Lung (tissue), 11 donors: ENCODE measurements at regions not wholly inside any gene's neighbourhood (a gene's known extent, or its start where the extent isn't known, plus 50 kb on each side); places are given as distances from the start of the nearest gene placed in this dataset.

Source experiments
- ATAC-seq: fragments of 200-7000 bp; cut with Tn5 transposase; one replicate; pipeline ENCODE4 v1.9.1; 2020; ENCODE audit warnings: moderate number of reproducible peaks; ENCODE audit not compliant: insufficient read depth, low FRiP score
- DNase-seq, 3 donors: peaks; one replicate each; pipeline ENCODE4 v3.0.0-alpha.2; 2013 to 2017
- H3K27ac ChIP-seq, 2 donors: one replicate each; pipeline ENCODE4 v1.5.1; 2013; ENCODE audit warnings: mild to moderate bottlenecking in 2 of 2, moderate library complexity in 2 of 2, control low read depth in 1 of 2, inconsistent platforms in 1 of 2, low read depth in 1 of 2, low read length in 1 of 2
- H3K27me3 ChIP-seq, 3 donors: one replicate each; pipeline ENCODE4 v1.5.1; 2013; ENCODE audit warnings: low read length in 2 of 3; ENCODE audit not compliant: control insufficient read depth in 3 of 3, insufficient read depth in 3 of 3
- H3K36me3 ChIP-seq, 4 donors: one replicate each; pipeline ENCODE4 v1.5.1; 2013; ENCODE audit warnings: low read length in 4 of 4, mild to moderate bottlenecking in 1 of 4, moderate library complexity in 1 of 4; ENCODE audit not compliant: control insufficient read depth in 4 of 4, insufficient read depth in 4 of 4
- H3K4me1 ChIP-seq, 5 donors: one replicate each; pipeline ENCODE4 v1.5.1; 2013; ENCODE audit warnings: low read length in 5 of 5, mild to moderate bottlenecking in 2 of 5, moderate library complexity in 1 of 5; ENCODE audit not compliant: control insufficient read depth in 5 of 5, insufficient read depth in 5 of 5
- H3K4me3 ChIP-seq: one replicate; pipeline ENCODE4 v1.5.1; 2013; ENCODE audit warnings: mild to moderate bottlenecking, control low read depth, moderate library complexity
- H3K9ac ChIP-seq, 2 donors: one replicate each; pipeline ENCODE4 v1.5.1; 2013; ENCODE audit warnings: low read length in 2 of 2, control low read depth in 1 of 2; ENCODE audit not compliant: insufficient read depth in 1 of 2
- H3K9me3 ChIP-seq, 4 donors: one replicate each; pipeline ENCODE4 v1.5.1; 2013; ENCODE audit warnings: low read length in 3 of 4, mild to moderate bottlenecking in 1 of 4, moderate library complexity in 1 of 4; ENCODE audit not compliant: control insufficient read depth in 4 of 4, insufficient read depth in 3 of 4
- WGBS, 2 donors: extraction: QIAGEN DNeasy Blood & Tissue Kit; methylation state at CpG; one replicate each; pipeline ENCODE4 v1.1.7; 2013; 5-methylcytosine and 5-hydroxymethylcytosine counted together
- TF ChIP-seq, protein P1 (sequence below): IDR thresholded peaks from 2 replicates; pipeline ENCODE4 v1.5.1; 2012; ENCODE audit warnings: mild to moderate bottlenecking; ENCODE audit errors: control extremely low read depth, extremely low read depth
- donor health status: control.
- donor health status: control.
- donor health status: Bipolar disorder and iron deficiency.
- donor health status: healthy.
- donor health status: DM: yes; HTN: yes; CAD: no.

- ATAC-seq: no peak
- no peak overlapping the region for H3K27ac ChIP-seq
- no peaks in the 10 kb centered on the region for H3K36me3 ChIP-seq
- no peak for DNase-seq
- peaks cover 0 to 2% (median 0%) of the 10 kb centered on the region in 5 donors for H3K4me1 ChIP-seq
- no peak overlapping the region for H3K9ac ChIP-seq
- H3K27me3 ChIP-seq: peaks cover 0 to 4% (median 0%) of the 10 kb centered on the region in 3 donors
- peaks cover 0 to 4% (median 0%) of the 10 kb centered on the region in 4 donors for H3K9me3 ChIP-seq
- TF ChIP-seq, protein P1, sequence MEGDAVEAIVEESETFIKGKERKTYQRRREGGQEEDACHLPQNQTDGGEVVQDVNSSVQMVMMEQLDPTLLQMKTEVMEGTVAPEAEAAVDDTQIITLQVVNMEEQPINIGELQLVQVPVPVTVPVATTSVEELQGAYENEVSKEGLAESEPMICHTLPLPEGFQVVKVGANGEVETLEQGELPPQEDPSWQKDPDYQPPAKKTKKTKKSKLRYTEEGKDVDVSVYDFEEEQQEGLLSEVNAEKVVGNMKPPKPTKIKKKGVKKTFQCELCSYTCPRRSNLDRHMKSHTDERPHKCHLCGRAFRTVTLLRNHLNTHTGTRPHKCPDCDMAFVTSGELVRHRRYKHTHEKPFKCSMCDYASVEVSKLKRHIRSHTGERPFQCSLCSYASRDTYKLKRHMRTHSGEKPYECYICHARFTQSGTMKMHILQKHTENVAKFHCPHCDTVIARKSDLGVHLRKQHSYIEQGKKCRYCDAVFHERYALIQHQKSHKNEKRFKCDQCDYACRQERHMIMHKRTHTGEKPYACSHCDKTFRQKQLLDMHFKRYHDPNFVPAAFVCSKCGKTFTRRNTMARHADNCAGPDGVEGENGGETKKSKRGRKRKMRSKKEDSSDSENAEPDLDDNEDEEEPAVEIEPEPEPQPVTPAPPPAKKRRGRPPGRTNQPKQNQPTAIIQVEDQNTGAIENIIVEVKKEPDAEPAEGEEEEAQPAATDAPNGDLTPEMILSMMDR: no peak
- WGBS, 2 donors: 80 to 83% methylated on average over 3 of the region's 3 CpGs
- H3K4me3 ChIP-seq: no peak overlapping the region
Observed at GRCh38 chr17:34762078-34762477, 182.7 kb downstream of the TMEM132E start.

DNA sequence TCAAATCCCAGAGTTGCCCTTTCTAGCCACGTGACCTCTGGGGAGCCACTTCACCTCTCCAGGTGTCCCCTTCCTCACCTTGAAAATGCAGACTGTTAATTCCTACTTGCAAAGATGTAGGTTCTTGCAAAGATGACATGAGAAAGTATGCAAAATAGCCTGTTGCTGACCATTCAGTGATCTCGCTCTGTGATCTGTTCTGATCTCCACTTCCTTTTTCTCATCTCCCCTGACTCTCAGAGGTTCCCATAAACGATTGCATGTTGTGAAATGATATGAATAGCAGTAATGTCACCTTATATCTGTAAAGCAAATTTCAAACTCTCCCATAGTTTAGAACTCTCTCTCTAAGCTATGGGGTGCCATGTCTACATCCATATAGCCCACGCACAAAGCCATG, 182.3 kb downstream of the TMEM132E start:
- H3K4me3 ChIP-seq: no peak overlapping the region
- peaks cover 0 to 5% (median 0%) of the 10 kb centered on the region in 3 donors for H3K27me3 ChIP-seq
- ATAC-seq: no peak
- no peak overlapping the region for H3K9ac ChIP-seq
- no peaks in the 10 kb centered on the region for H3K36me3 ChIP-seq
- WGBS, 2 donors: 64 to 69% methylated on average over 4 of the region's 4 CpGs
- TF ChIP-seq, protein P1: no peak
- H3K9me3 ChIP-seq: peaks cover 0 to 4% (median 0%) of the 10 kb centered on the region in 4 donors
- no peak for DNase-seq
- peaks cover 0 to 6% (median 0%) of the 10 kb centered on the region in 5 donors for H3K4me1 ChIP-seq
- H3K27ac ChIP-seq: no peak overlapping the region

DNA sequence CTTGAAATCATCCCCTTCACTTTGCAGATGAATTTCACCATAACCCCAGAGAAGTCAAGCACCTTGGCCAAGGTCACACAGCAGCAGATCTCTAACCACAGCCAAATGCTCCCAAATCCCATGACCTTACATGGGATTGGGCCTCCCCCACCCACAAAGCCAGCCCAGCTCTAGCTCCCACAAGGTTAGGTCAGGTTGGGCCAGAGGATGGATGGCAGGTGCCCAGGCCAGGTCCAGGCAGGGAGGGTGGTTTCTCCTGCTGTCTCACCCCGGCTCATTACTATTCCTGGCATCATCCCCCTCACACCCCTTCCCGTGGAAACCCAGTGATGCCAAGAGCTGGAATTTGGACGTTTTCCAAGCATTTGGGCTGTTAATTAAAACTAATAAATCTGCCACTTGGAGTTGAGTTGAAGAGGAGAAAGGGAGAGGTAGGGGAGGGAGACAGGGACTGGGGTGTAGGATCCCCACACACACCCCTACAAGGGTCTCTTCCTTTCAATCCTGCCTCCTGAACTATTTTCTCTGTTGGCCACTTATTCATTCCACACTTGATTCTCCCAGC, 181.6 kb downstream of the TMEM132E start:
- Histone ChIP-seq H3K27ac (no peak overlapping the region), H3K27me3 (peaks cover 0 to 5% (median 0%) of the 10 kb centered on the region in 3 donors), H3K4me1 (peaks cover 0 to 6% (median 0%) of the 10 kb centered on the region in 5 donors), H3K9me3 (peaks cover 0 to 4% (median 0%) of the 10 kb centered on the region in 4 donors), H3K9ac (no peak overlapping the region), H3K36me3 (no peaks in the 10 kb centered on the region), H3K4me3 (no peak overlapping the region)
- TF ChIP-seq, protein P1: no peak
- ATAC-seq: no peak
- WGBS, 2 donors: 22 to 54% methylated on average over 3 of the region's 3 CpGs
- no peak for DNase-seq

DNA sequence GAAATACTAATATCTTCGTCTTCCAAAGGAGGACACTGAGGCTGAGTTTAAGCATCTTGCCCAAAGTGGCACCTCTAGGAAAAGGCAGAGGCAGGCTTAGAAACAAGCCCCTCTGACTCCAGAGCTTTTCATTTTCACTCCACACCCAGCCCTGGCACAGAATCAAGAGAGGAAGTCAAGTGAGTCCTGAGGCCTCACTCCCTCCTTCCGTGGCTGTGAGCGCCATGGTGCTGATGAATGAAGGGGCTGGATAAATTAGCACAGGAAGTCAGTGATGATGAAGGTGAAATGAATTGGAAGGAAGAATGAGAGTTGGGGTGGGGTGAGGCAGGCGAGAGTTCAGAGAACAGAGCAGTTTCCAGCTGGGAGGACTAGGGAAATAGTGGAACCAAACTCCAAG, 179.3 kb downstream of the TMEM132E start:
- 35 to 40% methylated on average over 4 of the region's 4 CpGs for WGBS, 2 donors
- no peak overlapping the region for H3K9ac ChIP-seq
- no peak overlapping the region for H3K4me3 ChIP-seq
- peaks cover 0 to 6% (median 0%) of the 10 kb centered on the region in 5 donors for H3K4me1 ChIP-seq
- H3K27ac ChIP-seq: no peak overlapping the region
- no peak for DNase-seq
- TF ChIP-seq, protein P1: no peak
- no peak for ATAC-seq
- H3K36me3 ChIP-seq: no peaks in the 10 kb centered on the region
- H3K27me3 ChIP-seq: peaks cover 0 to 5% (median 0%) of the 10 kb centered on the region in 3 donors
- peaks cover 0 to under 1% (median 0%) of the 10 kb centered on the region in 4 donors for H3K9me3 ChIP-seq
